Smooth muscle cell (in vitro differentiated cells): ENCODE measurements at regions not wholly inside any gene's neighbourhood (a gene's known extent, or its start where the extent isn't known, plus 50 kb on each side); places are given as distances from the start of the nearest gene placed in this dataset.

Source experiments
- DNase-seq: peaks from one replicate; lab custom pipeline; 2025; ENCODE audit not compliant: unreplicated experiment; lab: John Stamatoyannopoulos, UW
- H2AFZ ChIP-seq: fragments of 200-600 bp; sonication (generic); 2 replicates; pipeline ENCODE4 v1.6.0; 2016; ENCODE audit warnings: antibody characterized with exemption, low read depth, mild to moderate bottlenecking
- H3F3A ChIP-seq: fragments of 200-600 bp; sonication (generic); 2 replicates; pipeline ENCODE4 v1.6.0; 2017; ENCODE audit warnings: antibody characterized with exemption, low read depth
- H3K27ac ChIP-seq: fragments of 200-600 bp; sonication (generic); 2 replicates; pipeline ENCODE4 v1.5.1; 2016; ENCODE audit warnings: low read depth, mild to moderate bottlenecking
- H3K27me3 ChIP-seq: fragments of 200-600 bp; sonication (generic); 2 replicates; pipeline ENCODE4 v1.6.1; 2016; ENCODE audit warnings: low read depth, mild to moderate bottlenecking
- H3K36me3 ChIP-seq: fragments of 200-600 bp; sonication (generic); 2 replicates; pipeline ENCODE4 v1.5.1; 2016; ENCODE audit warnings: low read depth
- H3K4me1 ChIP-seq: fragments of 200-600 bp; sonication (generic); 2 replicates; pipeline ENCODE4 v1.5.1; 2016; ENCODE audit warnings: low read depth
- H3K4me2 ChIP-seq: fragments of 200-600 bp; sonication (generic); 2 replicates; pipeline ENCODE4 v1.6.0; 2016; ENCODE audit warnings: mild to moderate bottlenecking
- H3K4me3 ChIP-seq: fragments of 200-600 bp; sonication (generic); 2 replicates; pipeline ENCODE4 v1.5.1; 2016; ENCODE audit warnings: mild to moderate bottlenecking
- H3K79me2 ChIP-seq: fragments of 200-600 bp; sonication (generic); 2 replicates; pipeline ENCODE4 v1.6.0; 2016; ENCODE audit warnings: low read depth, mild to moderate bottlenecking
- H3K9ac ChIP-seq: fragments of 200-600 bp; sonication (generic); 2 replicates; pipeline ENCODE4 v1.6.0; 2016; ENCODE audit warnings: low read depth
- H3K9me3 ChIP-seq: fragments of 200-600 bp; sonication (generic); replicated peaks from 2 replicates; pipeline ENCODE4 v1.5.1; 2016; ENCODE audit warnings: low read depth
- H4K20me1 ChIP-seq: fragments of 200-600 bp; sonication (generic); 2 replicates; pipeline ENCODE4 v1.6.0; 2016; ENCODE audit warnings: low read depth
- WGBS: methylation state at CpG from one replicate; pipeline ENCODE4 v1.1.7; 2016; ENCODE audit warnings: low lambda C conversion rate; 5-methylcytosine and 5-hydroxymethylcytosine counted together
- TF ChIP-seq, protein P1 (sequence below): fragments of 200-600 bp; sonication (generic); IDR thresholded peaks from 2 replicates; pipeline ENCODE4 v1.5.1; 2017; ENCODE audit warnings: borderline replicate concordance, mild to moderate bottlenecking, antibody characterized with exemption; ENCODE audit not compliant: insufficient read depth, poor library complexity, severe bottlenecking

DNA sequence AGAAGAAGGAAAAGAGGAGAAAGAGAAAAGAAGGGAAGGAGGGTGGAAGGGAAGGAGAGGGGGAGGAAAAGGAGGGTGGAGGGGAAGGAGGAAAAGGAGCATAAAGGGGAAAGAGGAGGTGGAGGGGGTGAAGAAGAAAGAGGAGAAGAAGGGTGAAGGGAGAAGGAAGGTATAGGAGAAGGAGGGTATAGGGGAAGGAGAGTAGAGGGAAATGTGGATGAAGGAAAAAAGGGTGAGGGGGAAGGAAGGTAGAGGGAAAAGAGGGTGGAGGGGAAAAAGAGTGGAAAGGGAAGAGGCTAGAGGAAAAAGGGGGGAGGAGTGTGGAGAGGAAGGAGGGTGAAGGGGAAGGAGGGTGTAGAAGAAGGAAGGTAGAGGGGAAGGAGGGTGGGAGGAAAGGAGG is 928.6 kb downstream of the UQCRFS1 start:
- no peak overlapping the region for H3K27ac ChIP-seq
- H3F3A ChIP-seq = no peaks in the 10 kb centered on the region
- TF ChIP-seq, protein P1, sequence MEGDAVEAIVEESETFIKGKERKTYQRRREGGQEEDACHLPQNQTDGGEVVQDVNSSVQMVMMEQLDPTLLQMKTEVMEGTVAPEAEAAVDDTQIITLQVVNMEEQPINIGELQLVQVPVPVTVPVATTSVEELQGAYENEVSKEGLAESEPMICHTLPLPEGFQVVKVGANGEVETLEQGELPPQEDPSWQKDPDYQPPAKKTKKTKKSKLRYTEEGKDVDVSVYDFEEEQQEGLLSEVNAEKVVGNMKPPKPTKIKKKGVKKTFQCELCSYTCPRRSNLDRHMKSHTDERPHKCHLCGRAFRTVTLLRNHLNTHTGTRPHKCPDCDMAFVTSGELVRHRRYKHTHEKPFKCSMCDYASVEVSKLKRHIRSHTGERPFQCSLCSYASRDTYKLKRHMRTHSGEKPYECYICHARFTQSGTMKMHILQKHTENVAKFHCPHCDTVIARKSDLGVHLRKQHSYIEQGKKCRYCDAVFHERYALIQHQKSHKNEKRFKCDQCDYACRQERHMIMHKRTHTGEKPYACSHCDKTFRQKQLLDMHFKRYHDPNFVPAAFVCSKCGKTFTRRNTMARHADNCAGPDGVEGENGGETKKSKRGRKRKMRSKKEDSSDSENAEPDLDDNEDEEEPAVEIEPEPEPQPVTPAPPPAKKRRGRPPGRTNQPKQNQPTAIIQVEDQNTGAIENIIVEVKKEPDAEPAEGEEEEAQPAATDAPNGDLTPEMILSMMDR = no peak
- no peaks in the 10 kb centered on the region for H3K79me2 ChIP-seq
- no peak overlapping the region for H3K9ac ChIP-seq
- H3K9me3 ChIP-seq = no peaks in the 10 kb centered on the region
- no peak for DNase-seq
- H3K4me1 ChIP-seq = peaks cover 7% of the 10 kb centered on the region
- no peaks in the 10 kb centered on the region for H3K36me3 ChIP-seq
- no peak overlapping the region for H3K4me2 ChIP-seq
- no peaks in the 10 kb centered on the region for H4K20me1 ChIP-seq
- H2AFZ ChIP-seq = no peak overlapping the region
- H3K4me3 ChIP-seq = no peak overlapping the region
- H3K27me3 ChIP-seq = no peaks in the 10 kb centered on the region

DNA sequence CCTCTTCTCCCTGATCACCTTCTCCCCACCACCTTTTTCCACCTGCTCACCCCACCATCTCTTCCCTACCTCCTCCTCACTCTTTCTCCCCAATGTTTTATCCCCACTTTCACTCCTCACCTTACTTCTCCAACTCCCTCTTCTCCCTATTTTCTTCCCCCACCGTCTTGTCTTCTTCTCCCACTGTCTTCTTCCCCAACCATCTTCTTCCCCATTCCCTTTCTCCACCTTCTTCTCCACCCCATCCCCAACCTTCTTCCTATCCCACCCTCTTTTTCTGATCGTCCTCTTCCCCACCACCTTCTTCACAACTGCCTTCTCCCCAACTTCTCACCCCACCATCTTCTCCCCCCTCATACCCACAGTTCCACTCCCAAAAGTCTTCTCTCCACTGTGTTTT is 929.4 kb downstream of the UQCRFS1 start:
- Histone ChIP-seq H4K20me1 (no peaks in the 10 kb centered on the region), H3F3A (no peaks in the 10 kb centered on the region), H3K79me2 (no peaks in the 10 kb centered on the region), H3K4me3 (no peak overlapping the region), H3K9ac (no peak overlapping the region), H3K36me3 (no peaks in the 10 kb centered on the region), H3K27me3 (no peaks in the 10 kb centered on the region), H2AFZ (no peak overlapping the region), H3K9me3 (no peaks in the 10 kb centered on the region), H3K27ac (no peak overlapping the region), H3K4me1 (no peaks in the 10 kb centered on the region), H3K4me2 (no peak overlapping the region)
- 100% methylated on average over 1 of the region's 2 CpGs for WGBS
- TF ChIP-seq, protein P1 = no peak
- no peak for DNase-seq

DNA sequence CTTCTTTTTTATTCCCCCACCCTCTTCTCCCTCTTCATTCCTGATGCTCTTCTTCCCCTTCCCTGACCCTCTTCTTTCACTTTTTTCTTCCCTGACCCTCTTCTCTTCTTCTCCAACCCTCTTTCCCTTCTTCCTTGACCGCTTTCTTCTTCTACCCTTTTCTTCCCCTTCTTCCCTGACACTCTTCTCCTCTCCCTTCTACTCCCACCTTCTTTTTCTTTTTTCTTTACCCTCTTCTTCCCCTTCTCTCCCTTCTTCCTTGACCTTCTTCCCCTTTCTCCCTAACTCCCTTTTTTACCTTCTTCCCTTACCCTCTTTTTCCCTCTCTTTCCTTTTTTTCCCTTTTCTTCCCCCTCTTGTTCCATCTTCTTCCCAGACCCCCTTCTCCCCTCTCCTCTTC is 931.3 kb downstream of the UQCRFS1 start:
- no peak overlapping the region for H3K4me3 ChIP-seq
- H3K27ac ChIP-seq = no peak overlapping the region
- no peaks in the 10 kb centered on the region for H3K79me2 ChIP-seq
- no peak overlapping the region for H3K4me2 ChIP-seq
- no peaks in the 10 kb centered on the region for H3F3A ChIP-seq
- no peak overlapping the region for H3K9ac ChIP-seq
- no peaks in the 10 kb centered on the region for H3K9me3 ChIP-seq
- no peak overlapping the region for H2AFZ ChIP-seq
- no peaks in the 10 kb centered on the region for H3K27me3 ChIP-seq
- no peaks in the 10 kb centered on the region for H3K4me1 ChIP-seq
- no peaks in the 10 kb centered on the region for H4K20me1 ChIP-seq
- WGBS = 90% methylated on average over 1 of the region's 1 CpG
- no peaks in the 10 kb centered on the region for H3K36me3 ChIP-seq
- TF ChIP-seq, protein P1 = no peak
- no peak for DNase-seq

DNA sequence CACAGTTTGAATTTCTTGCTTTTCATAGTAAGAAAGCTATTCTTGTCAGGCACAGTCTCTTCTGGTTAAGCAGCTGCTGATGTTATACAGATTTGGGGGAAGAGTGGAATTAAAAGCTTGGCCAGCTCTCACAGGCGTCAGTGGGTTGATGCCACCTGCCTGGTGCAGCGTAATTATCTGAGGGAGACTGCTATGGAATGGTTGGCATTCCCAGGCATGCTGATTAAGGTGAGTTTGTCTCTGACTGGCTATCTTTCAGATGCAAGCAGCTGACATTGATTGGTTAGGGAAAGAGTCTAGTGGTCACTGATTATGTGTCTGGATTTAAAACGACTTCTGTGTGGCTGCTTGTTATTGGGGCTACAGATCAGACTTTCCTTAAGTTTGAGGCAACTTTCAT is 948.4 kb downstream of the UQCRFS1 start:
- no peaks in the 10 kb centered on the region for H4K20me1 ChIP-seq
- 56% methylated on average over 3 of the region's 3 CpGs for WGBS
- no peak overlapping the region for H3K9ac ChIP-seq
- H3K9me3 ChIP-seq = no peaks in the 10 kb centered on the region
- no peaks in the 10 kb centered on the region for H3K79me2 ChIP-seq
- H3K4me2 ChIP-seq = no peak overlapping the region
- no peak overlapping the region for H3K4me3 ChIP-seq
- no peaks in the 10 kb centered on the region for H3K36me3 ChIP-seq
- no peaks in the 10 kb centered on the region for H3K27me3 ChIP-seq
- DNase-seq = no peak
- H3F3A ChIP-seq = no peaks in the 10 kb centered on the region
- H3K4me1 ChIP-seq = peaks cover 7% of the 10 kb centered on the region
- TF ChIP-seq, protein P1 = no peak
- no peak overlapping the region for H2AFZ ChIP-seq
- no peak overlapping the region for H3K27ac ChIP-seq
